CD4-positive, alpha-beta T cell treated with Interleukin-6 at 100 ng/mL for 8 hours (primary cell): ENCODE measurements at regions not wholly inside any gene's neighbourhood (a gene's known extent, or its start where the extent isn't known, plus 50 kb on each side); places are given as distances from the start of the nearest gene placed in this dataset.
"Not testable (repeated sequence)": the region's sequence is repeated elsewhere in the genome, so short reads cannot be mapped to it uniquely, and the experiment has no call there.

ENCODE experiments used
- DNase-seq: peaks from one replicate; pipeline ENCODE4 v3.0.0-alpha.2; 2020; ENCODE audit warnings: mixed read lengths, low spot score

DNA sequence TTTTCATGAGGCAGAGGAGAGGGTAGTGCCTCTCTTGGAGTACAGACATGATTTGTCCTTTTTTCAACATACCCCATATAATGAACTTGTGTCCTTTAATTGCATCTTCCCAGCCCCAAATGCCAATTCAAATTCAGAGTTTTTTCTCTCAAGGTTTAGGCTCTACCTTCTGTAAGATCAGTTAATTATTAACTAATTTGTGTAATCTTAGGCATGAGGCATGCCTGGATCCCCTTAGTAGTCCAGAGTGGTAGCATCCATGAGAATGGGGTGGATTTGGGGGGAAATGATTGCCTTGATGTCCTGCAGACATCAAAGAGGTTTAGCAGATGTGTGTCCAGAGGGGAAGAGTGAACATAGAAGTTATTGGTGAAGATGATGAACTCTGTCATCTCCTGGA is 533.3 kb downstream of the LRRC70 start:
- no peak for DNase-seq

DNA sequence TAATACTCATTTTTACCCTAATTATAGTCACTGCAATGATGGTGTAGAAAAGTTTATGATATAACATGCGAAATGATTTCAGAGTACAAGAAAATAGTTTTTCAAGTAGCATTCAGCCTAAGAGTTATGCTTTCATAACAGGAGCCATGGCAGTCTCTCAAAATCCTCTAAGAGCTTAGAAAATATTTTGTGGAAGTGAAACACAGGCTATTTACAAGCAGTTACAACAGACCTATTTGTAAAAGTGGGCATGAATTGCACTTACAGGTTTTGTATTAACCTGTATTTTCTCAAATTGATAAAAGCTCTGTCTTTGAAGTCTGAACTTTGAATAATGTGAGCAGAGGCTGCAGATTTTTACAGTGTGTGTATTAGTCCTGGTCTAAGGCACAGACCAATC is 523.3 kb downstream of the LRRC70 start:
- DNase-seq, result no peak

DNA sequence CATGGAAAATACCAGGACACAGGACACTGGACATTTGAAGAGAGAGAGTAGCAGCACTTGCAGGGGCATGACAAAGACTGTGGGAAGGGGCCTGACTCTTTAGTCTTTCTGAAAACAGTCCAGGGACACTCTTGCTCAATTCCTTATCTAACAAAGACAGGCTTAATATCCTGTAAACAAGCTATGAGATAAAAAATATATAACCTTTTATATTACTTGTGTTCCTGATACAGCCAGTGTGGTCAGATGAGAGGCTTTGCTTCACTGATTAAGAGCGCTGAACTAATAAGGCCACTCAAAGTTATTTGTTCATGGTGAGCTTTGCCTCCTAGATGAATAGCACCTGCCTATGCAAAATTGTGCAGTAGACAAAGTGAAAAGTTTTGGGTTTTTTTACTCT is 518.7 kb downstream of the LRRC70 start:
- no peak for DNase-seq

DNA sequence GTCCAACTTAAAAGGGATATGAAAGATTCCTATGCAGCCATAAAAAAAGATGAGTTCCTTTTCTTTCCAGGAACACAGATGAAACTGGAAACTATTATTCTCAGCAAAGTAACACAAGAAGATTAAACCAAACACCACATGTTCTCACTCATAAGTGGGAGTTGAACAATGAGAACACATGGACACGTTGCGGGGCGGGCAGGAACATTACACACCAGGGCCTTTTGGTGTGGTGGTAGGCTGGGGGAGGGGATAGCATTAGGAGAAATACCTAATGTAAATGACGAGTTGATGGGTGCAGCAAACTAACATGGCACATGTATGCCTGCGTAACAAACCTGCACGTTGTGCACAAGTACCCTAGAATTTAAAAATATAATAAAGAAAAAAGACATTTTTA is 516.1 kb downstream of the LRRC70 start:
- DNase-seq, result no peak

DNA sequence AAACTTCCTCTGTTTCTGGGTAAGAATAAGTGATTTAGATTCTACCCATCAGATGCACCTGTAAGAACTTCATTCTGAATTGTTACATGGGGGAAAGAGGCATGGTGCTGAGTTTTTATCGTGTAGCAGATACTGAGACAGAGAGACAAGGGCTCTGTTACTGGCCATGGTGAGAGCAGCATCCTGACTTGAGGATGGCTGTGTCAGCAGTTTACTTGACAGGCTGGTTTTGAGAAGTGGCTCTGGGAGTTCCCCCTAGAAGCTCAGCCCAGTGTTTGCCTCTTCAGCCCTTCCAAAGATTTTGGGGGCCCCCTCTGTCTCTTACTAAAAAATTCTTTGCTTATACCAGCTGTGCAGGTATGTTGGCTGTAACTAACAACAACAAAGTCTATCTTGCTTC is 510.5 kb downstream of the LRRC70 start:
- DNase-seq, result no peak

DNA sequence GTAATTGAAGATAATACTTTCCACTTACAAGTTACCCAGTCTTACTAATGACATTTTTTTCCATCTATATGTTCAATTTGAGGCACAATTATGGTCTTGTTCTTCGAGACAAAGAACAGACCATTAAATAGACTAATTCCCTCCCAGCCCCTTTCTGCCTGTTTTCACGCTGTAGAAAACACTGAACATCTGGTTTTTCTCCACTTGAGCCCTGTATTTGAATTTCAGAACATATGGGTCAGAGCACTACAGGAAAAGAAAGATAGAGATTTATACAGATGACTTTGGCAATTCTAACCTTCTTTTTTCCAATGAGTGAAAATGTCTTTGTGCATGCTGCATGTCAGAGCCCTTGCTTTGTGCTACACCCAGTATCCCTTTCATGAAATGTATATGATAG is 506.9 kb downstream of the LRRC70 start:
- DNase-seq, result no peak

DNA sequence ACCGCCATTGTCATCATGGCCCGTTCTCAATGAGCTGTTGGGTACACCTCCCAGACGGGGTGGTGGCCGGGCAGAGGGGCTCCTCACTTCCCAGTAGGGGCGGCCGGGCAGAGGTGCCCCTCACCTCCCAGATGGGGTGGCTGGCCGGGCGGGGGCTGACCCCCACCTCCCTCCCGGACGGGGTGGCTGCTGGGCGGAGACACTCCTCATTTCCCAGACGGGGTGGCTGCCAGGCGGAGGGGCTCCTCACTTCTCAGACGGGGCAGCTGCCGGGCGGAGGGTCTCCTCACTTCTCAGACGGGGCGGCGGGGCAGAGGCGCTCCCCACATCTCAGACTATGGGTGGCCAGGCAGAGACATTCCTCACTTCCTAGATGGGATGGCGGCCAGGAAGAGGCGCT is 505.1 kb downstream of the LRRC70 start:
- DNase-seq, result not testable (repeated sequence)

DNA sequence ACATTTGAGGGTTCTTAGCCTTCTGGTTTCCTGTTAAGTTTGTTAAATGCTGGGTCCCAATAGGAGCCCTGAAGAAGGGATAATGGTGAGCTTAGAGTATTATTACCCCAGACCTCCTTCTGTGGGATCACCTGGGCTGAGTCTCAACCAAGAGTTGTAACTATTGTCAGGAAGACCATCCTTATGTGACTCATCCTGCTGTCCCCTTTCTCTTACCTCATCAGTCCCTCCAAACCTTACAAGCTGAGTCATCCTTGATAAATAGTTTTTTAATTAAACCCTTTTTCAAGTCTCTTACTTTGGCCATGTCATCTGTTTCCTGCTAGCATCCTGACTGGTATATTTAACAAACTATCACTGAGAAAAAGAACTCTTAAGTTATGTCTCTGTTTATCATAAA is 502.8 kb downstream of the LRRC70 start:
- no peak for DNase-seq

DNA sequence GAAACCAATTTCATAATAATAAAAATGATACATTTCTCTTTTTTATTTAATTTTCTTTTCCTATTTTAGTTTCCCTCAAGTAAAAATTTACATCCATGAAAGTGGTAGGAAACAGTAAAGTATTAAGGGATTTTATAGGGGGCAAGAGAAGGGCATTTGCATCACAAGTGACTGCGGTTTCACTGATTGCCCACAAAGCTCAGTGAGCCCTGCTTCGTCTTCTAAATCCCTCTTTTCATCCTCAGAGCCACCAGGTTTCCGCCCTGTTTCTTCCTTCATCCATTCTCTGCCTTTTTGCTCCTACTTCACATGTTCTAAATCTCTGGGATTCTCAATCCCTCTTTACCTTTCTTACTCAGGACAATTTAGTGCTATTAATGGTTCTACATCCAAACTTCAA is 491.4 kb downstream of the LRRC70 start:
- DNase-seq, result no peak

DNA sequence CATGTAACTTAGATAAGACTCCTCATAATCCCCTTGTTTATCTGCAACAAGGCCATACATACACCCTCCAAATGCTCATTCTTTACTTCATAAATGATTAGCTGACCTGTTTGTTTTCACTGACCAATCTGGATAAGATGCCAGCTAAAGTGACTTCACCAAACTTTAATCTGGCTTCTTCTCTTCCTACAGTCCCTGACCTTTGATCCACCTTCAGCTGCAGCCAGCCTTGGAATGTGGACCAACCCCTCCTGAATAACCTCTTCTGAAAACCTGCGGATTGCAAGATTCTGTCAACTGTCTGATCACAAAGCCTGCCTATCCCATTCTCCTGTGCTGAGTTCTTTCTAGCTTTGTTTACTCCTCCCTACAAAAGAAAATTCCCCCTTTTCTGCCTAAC is 476.8 kb downstream of the LRRC70 start:
- DNase-seq, result no peak

DNA sequence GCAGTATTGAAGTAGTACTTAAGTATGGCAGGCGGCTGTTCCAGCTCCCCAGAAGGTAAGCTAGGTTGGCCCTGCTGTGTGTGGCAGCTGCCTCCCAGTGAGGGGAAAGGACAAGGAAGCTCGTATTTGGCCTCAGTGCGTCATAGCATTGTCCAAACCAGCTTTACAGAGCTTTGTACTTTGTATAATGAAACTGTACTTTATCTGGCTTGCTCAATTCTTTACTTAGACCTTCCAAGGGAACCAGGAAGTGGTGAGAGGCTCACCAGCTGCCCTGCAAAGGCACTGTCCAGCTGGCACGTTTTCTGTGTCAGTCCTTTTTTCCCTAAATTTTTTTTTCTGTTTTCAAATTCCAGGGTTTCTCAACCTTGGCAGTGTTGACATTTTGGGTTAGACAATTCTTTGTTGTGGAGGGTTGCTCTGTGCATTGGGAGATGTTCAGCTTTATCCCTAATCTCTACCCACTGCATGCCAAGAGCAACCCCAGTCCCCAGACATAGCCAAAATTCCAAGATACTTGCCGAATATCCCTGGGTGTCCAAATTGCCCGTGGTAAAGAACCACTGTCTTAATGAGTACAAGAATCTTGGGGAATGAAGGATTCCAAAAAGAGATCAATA is 474.5 kb downstream of the LRRC70 start:
- no peak for DNase-seq

DNA sequence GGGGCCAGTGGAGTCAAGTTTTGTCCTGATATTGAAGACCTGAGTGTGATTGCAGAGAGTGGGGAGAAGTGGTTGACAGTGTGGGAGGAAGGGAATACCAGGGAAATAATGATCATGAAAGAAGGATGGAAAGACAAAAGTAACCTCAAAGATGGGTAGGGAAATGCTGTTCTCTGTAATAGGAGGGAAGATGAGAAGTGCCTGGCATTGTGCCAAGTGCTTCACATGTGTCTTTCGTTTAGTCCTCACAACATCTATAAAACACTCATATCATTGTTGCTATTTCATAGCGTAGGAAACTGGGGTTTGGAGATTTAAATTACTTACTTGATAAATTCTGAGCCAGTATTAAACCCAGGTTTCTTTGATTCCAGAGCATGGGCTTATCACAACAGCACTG is 472.3 kb downstream of the LRRC70 start:
- DNase-seq, result no peak

DNA sequence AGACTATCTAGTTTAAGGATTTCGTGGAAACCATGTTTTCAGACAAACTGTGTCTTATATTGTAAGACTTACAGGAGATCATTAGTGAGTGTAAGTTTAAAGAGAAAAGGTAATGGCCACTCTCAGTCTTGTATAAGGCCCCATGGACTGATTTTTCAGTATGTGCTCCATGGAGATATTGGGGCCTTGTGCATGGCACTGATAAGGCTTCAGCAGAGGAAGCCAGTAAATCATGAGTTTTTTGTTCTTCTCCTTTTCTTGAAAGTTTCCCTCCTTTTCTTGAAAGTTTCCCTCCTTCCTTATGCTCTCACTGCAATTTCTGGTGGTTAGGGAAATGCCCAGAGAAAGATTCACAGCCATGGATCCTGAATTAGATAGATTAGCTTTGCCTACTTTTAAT is 471.3 kb downstream of the LRRC70 start:
- DNase-seq, result no peak

DNA sequence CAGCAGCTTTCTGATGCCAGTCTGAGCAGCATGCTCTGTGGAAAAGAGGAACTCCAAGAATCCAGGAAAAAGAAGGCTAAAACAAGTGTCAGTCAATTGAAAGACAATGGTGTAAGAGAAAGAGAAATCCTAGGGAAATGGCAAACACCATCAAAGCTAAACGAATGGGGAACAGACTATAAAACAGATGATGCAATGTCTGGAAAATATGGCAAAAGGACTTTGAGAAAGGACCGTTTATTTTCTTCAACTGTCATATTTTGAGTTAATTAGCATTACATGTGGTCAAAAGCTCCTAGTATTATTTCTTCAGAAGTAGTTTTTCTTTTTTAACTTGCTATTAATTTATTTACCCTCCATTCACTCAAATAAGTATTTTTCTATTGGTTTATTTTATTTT is 465.2 kb downstream of the LRRC70 start:
- DNase-seq, result no peak

DNA sequence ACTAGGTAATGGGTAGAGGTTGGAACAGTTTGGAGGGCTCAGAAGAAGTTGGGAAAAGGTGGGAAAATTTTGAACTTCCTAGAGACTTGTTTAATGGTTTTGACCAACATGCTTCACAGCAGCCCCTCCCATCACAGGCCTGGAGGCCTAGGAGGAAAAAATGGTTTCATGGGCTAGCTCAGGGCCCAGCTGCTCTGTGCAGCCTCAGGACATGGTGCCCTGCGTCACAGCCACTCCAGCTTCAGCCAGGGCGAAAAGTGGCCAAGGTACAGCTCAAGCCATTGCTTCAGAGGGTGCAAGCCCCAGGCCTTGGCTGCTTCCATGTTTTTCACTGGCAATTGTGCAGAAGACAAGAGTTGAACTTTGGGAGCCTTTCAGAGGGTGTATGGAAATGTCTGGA is 453.7 kb downstream of the LRRC70 start:
- DNase-seq, result no peak

DNA sequence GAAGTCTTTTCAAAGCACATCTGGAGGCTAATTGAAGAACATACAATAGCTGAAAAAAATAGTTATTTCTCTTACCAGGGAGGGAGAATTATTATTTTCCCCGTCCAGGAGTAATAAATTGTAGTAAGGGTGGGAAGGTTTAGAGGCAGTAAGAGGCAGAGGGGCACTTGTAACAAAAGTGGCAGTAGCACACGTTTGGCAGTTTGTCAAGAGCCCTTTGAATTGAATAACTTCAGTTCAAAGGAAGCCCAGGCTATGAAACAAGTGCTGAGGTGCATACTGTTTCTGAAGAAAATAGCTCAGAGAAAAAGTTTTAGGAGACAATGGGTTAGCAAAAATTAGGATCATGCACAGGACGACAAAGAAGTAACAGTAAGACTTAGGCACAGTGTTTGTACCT is 451.3 kb downstream of the LRRC70 start:
- no peak for DNase-seq

DNA sequence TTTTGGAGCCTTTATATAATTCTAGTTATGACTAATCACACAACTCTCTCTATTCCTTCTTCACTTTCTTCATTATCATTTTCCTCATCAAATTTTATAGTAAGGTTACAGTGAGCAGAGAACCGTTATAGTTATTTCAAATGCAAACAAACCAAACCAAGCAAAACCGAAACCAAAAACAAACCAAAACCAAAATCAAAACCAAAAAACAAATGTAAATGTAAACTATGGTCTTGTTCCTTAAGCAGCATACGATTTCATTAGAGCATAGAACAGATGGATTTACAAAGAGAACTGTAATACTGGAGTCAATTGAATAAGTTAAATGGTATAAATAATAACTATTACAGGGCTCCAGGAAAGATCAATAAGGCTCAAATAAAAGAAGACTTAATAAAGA is 447.1 kb downstream of the LRRC70 start:
- no peak for DNase-seq

DNA sequence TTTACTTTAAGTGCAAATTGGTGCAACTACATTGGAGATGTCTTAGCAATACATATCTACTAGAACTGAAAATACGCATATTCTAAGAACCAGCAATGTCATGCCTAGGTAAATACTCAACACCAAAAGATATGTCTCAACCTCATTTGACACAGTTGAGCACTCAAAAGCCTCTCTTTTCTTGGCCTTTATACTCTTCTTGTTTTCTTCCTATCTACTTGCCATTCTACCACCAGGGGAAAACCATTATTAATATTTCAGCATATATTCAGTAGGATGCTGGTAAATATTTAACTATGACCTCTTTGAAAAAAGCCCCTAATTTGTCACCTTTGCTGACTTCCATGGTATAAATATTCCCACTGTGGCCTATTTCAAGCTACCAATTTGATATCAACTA is 443.8 kb downstream of the LRRC70 start:
- DNase-seq, result no peak

DNA sequence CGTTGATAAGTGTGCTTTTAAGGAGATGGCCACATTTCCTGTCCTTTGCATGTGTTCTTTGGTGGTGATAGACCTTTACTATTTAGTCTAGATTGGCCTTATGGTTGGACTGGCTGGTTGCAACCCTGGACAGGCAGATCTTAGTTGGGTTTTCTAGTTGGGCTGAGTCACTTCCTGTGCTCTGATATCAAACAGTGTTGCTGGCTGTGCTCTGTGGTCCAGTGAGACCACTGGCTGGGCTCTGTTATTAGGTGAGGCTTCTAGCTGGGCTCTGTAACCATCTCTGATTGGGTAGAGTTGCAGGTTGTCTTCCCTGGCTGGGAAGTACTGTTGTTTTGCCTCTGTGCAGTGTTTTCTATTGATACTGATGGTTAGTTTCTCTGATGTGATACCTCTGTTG is 432.5 kb downstream of the LRRC70 start:
- no peak for DNase-seq

DNA sequence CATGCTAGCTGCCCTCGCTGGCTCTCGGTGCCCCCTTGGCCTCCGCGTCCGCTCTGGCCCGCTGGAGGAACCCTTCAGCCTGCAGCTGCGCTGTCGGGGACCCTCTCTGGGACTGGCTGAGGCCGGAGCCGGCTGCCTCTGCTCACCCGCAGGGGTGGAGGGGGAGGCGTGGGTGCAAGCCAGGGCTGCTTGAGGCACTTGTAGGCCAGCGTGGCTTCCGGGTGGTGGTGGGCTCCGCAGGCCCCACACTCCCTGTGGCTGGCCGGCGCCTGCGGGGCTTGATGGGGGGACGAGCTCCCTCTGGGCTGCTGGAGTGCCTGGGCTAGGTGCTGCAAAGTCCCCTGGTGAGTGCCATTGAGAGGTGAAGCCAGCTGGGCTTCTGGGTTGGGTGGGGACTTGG is 429.6 kb downstream of the LRRC70 start:
- no peak for DNase-seq

DNA sequence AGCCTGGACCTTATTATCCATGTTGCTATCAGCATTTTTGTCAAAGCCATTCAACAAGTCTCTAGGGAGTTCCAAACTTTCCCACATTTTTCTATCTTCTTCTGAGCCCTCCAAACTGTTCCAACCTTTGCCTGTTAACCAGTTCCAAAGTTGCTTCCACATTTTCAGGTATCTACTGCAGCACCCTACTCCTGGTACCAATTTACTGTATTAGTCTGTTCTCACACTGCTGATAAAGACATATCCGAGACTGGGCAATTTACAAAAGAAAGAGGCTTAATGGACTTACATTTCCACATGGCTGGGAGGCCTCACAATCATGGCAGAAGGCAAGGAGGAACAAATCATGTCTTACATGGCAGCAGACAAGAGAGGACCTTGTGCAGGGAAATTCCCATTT is 416.2 kb downstream of the LRRC70 start:
- not testable (repeated sequence) for DNase-seq

DNA sequence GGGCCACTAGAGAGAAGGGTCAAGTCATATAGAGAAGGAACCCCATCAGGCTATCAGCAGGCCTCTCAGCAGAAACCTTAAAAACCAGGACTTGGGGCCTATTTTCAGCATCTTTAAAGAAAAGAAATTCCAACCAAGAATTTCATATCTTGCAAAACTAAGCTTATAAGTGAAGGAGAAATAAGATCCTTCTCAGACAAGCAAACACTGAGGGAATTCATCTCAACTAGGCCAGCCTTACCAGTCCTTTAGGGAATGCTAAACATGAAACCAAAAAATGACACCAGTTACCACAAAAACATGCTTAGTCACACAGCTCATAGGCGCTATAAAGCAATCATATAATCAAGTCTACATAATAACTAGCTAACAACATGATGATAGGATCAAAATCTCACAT is 407.1 kb downstream of the LRRC70 start:
- DNase-seq, result no peak

DNA sequence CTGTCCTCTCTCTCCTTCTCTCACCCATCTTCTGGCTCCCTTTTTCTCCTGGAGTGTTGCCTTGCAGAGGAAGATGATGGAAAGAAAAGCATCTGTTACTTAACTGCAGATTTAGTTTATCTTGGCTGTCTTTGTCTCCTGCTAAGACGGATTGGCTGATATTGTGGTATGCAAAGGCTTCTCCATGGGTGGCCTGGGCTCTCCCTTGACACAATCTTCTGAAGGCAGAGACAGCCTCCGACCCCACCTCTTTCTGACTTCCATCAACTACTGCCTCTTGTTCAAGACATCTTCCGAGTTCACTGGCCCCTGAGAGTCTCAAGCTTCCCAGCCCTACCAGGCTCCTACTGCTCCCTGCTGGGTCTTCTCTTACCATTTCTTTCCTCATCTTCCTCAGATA is 403.7 kb downstream of the LRRC70 start:
- DNase-seq, result no peak

DNA sequence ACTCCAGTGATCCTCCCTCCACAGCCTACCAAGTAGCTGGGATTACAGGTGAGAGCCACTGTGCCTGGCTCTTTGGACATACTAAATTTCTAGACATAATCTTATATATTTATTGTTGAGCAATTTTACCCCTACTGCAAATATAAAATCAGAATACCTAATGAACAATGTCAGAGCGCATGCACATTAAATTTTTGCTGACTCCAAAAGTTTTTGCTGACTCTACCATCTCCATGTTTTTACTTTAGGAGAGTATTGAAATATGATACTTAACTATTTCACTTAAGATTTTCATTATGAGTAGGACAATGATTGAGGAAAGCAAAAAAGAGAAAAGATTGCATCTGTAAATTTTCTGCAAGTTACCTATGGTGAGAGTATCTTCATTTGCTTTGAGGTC is 402.3 kb downstream of the LRRC70 start:
- no peak for DNase-seq

DNA sequence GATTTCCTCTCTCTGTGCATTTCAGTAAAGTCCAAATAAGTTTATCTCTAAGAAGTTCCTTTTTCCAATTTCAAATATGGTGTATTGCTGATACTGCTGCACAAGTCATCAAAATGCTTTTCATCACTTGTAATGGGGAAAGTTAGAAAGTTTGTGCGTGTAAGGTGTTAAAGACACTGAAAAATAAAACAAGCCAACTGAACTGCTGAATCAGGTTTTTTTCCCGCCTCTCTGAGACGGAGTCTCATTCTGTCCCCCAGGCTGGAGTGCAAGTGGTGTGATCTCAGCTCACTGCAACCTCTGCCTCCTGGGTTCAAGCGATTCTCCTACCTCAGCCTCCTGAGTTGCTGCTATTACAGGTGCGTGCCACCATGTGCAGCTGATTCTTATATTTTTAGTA is 400.9 kb downstream of the LRRC70 start:
- no peak for DNase-seq
